ENCODE measurements at regions not wholly inside any gene's neighbourhood (a gene's known extent, or its start where the extent isn't known, plus 50 kb on each side); places are given as distances from the start of the nearest gene placed in this dataset.

- POLR2A ChIA-PET: no interaction called here
Observed at GRCh38 chr5:23684103-23684502, 176.7 kb downstream of the PRDM9 start.

GRCh38 chr5:23703940-23704855 lies 196.8 kb downstream of the PRDM9 start:
- Histone ChIP-seq H3K27ac (no peak overlapping the region), H3K4me2 (peak overlapping the region; percentile 19; the same call in 1 of the 3 replicates), H3K4me3 (no peak overlapping the region), H3K4me1 (no peaks in the 10 kb centered on the region), H3K9me3 (no peaks in the 10 kb centered on the region)
- 12% methylated on average over 5 of the region's 5 CpGs for WGBS (ENCODE audit: missing lambda C conversion rate)
- FAIRE-seq: no peak
- ATAC-seq: no peak
- TF ChIP-seq KDM5A (IDR thresholded peaks at IDR 0.05) (no peak), RAD21 (conservative IDR thresholded peaks at IDR 0.05 in 1 of 2, IDR thresholded peaks at IDR 0.05 in 1 of 2) (no peak), CEBPB (IDR thresholded peaks at IDR 0.05) (no peak), NR3C1 (IDR thresholded peaks at IDR 0.05) (no peak), BHLHE40 (IDR thresholded peaks at IDR 0.05; ENCODE audit: low read depth, low read length) (no peak), ZC3H11A (IDR thresholded peaks at IDR 0.05) (no peak), PBX3 (IDR thresholded peaks at IDR 0.05) (no peak), HEYL (CRISPR knock-in tag; IDR thresholded peaks at IDR 0.05) (no peak), EHF (CRISPR knock-in tag; IDR thresholded peaks at IDR 0.05) (no peak), ZSCAN20 (CRISPR knock-in tag; IDR thresholded peaks at IDR 0.05) (no peak), JUN (IDR thresholded peaks at IDR 0.05) (no peak)
- ChIA-PET POLR2A (no interaction called here), CTCF (no interaction called here)
- DNase-seq (ENCODE audit: low read depth in 1 of 2, low spot score in 1 of 2): peak in 1 of 2 experiments; percentile 31

More at GRCh38 chr5:23684103-23684502, 176.7 kb downstream of the PRDM9 start:
- ATAC-seq: no peak
- Histone ChIP-seq H3K4me2 (no peak overlapping the region), H3K9me3 (no peaks in the 10 kb centered on the region), H3K4me3 (no peak overlapping the region), H3K27ac (no peak overlapping the region), H3K4me1 (no peaks in the 10 kb centered on the region)
- CTCF ChIA-PET: no interaction called here
- no peak for TF ChIP-seq HDAC2 (IDR thresholded peaks at IDR 0.05)
- TF ChIP-seq HOXB5 (CRISPR knock-in tag; IDR thresholded peaks at IDR 0.05): no peak
- TF ChIP-seq KDM1A (IDR thresholded peaks at IDR 0.05; ENCODE audit: low read depth): no peak
- no peak for TF ChIP-seq CEBPB (IDR thresholded peaks at IDR 0.05)
- TF ChIP-seq ZSCAN20 (CRISPR knock-in tag; IDR thresholded peaks at IDR 0.05): no peak
- TF ChIP-seq RCOR1 (IDR thresholded peaks at IDR 0.05; ENCODE audit: low read depth, low read length): no peak
- no peak for TF ChIP-seq ESRRA (IDR thresholded peaks at IDR 0.05; ENCODE audit: borderline replicate concordance, low read length)
- TF ChIP-seq CBX8 (IDR thresholded peaks at IDR 0.05): no peak
- no peak for TF ChIP-seq ZNF302 (CRISPR knock-in tag; IDR thresholded peaks at IDR 0.05)
- no peak for TF ChIP-seq HOXB13 (CRISPR knock-in tag; IDR thresholded peaks at IDR 0.05; ENCODE audit: low read depth)
- no peak for TF ChIP-seq ZC3H11A (IDR thresholded peaks at IDR 0.05)
- TF ChIP-seq EHMT2 (IDR thresholded peaks at IDR 0.05; ENCODE audit: low read depth): no peak
- no peak for TF ChIP-seq BCL3 (IDR thresholded peaks at IDR 0.05)
- no peak for TF ChIP-seq ZFP36 (IDR thresholded peaks at IDR 0.05; ENCODE audit: borderline replicate concordance, partially characterized antibody)
- no peak for TF ChIP-seq RARB (CRISPR knock-in tag; IDR thresholded peaks at IDR 0.05)
- no peak for TF ChIP-seq RNF2 (IDR thresholded peaks at IDR 0.05; ENCODE audit: borderline replicate concordance, low read depth)
- no peak for TF ChIP-seq POLR2AphosphoS2 (conservative IDR thresholded peaks at IDR 0.05; ENCODE audit: low read length)
- no peak for TF ChIP-seq MYC (IDR thresholded peaks at IDR 0.05; ENCODE audit: borderline replicate concordance, low read length)
- no peak for TF ChIP-seq KDM5A (IDR thresholded peaks at IDR 0.05)
- 10% methylated on average over 2 of the region's 2 CpGs for WGBS (ENCODE audit: missing lambda C conversion rate)
- no peak for DNase-seq (ENCODE audit: low read depth in 1 of 2, low spot score in 1 of 2)
- FAIRE-seq: no peak
